Nephron progenitor cell (in vitro differentiated cells): ENCODE measurements at regions not wholly inside any gene's neighbourhood (a gene's known extent, or its start where the extent isn't known, plus 50 kb on each side); places are given as distances from the start of the nearest gene placed in this dataset.
"Not testable (repeated sequence)": the region's sequence is repeated elsewhere in the genome, so short reads cannot be mapped to it uniquely, and the experiment has no call there.

Source experiments
- DNase-seq: peaks from one replicate; pipeline ENCODE4 v3.0.0; 2021
- H3K27ac Mint-ChIP-seq: 2 replicates; pipeline ENCODE4 v1.8.0; 2021; ENCODE audit warnings: mild to moderate bottlenecking, moderate library complexity, mixed read lengths
- H3K27me3 Mint-ChIP-seq: 2 replicates; pipeline ENCODE4 v1.8.0; 2021; ENCODE audit warnings: mild to moderate bottlenecking, low read depth, mixed read lengths; ENCODE audit not compliant: poor library complexity
- H3K36me3 Mint-ChIP-seq: 2 replicates; pipeline ENCODE4 v1.8.0; 2021; ENCODE audit warnings: low read depth, mixed read lengths
- H3K4me1 Mint-ChIP-seq: 2 replicates; pipeline ENCODE4 v1.8.0; 2021; ENCODE audit warnings: mixed read lengths
- H3K4me3 Mint-ChIP-seq: 2 replicates; pipeline ENCODE4 v1.8.0; 2021; ENCODE audit warnings: mild to moderate bottlenecking, moderate library complexity, mixed read lengths
- H3K9me3 Mint-ChIP-seq: 2 replicates; pipeline ENCODE4 v1.8.0; 2021; ENCODE audit warnings: mild to moderate bottlenecking, moderate library complexity, mixed read lengths
- CTCF ChIP-seq: fragments of 200-600 bp; sonication (generic); IDR thresholded peaks from 2 replicates; pipeline ENCODE4 v1.5.0; 2021; ENCODE audit warnings: antibody characterized with exemption

- no peak for TF ChIP-seq CTCF
- peaks cover 10% of the 10 kb centered on the region for H3K4me1 Mint-ChIP-seq
- H3K27ac Mint-ChIP-seq, result no peak overlapping the region
- no peak overlapping the region for H3K4me3 Mint-ChIP-seq
- no peak for DNase-seq
- H3K9me3 Mint-ChIP-seq, result no peaks in the 10 kb centered on the region
- H3K36me3 Mint-ChIP-seq, result no peaks in the 10 kb centered on the region
- H3K27me3 Mint-ChIP-seq, result peaks cover 7% of the 10 kb centered on the region
These were observed 1303.3 kb downstream of the ROBO2 start for GRCh38 chr3:78343221-78343620.

GRCh38 chr3:78344267-78344666, 1304.4 kb downstream of the ROBO2 start:
- not testable (repeated sequence) for DNase-seq, H3K9me3 Mint-ChIP-seq, H3K36me3 Mint-ChIP-seq, H3K27ac Mint-ChIP-seq, H3K27me3 Mint-ChIP-seq, H3K4me3 Mint-ChIP-seq, H3K4me1 Mint-ChIP-seq

- no peaks in the 10 kb centered on the region for H3K36me3 Mint-ChIP-seq
- no peak overlapping the region for H3K27ac Mint-ChIP-seq
- H3K4me3 Mint-ChIP-seq, result no peak overlapping the region
- DNase-seq, result no peak
- H3K9me3 Mint-ChIP-seq, result no peaks in the 10 kb centered on the region
- no peak for TF ChIP-seq CTCF
- H3K4me1 Mint-ChIP-seq, result peaks cover 14% of the 10 kb centered on the region
- peaks cover 12% of the 10 kb centered on the region for H3K27me3 Mint-ChIP-seq
These were observed 1305.0 kb downstream of the ROBO2 start for GRCh38 chr3:78344918-78345317.

GRCh38 chr3:78347176-78347575, 1307.3 kb downstream of the ROBO2 start:
- Mint-ChIP-seq H3K9me3 (no peaks in the 10 kb centered on the region), H3K36me3 (no peaks in the 10 kb centered on the region), H3K27me3 (peaks cover 12% of the 10 kb centered on the region), H3K4me1 (peaks cover 25% of the 10 kb centered on the region), H3K27ac (no peak overlapping the region), H3K4me3 (no peak overlapping the region)
- DNase-seq, result no peak
- no peak for TF ChIP-seq CTCF

- no peaks in the 10 kb centered on the region for H3K36me3 Mint-ChIP-seq
- no peak for DNase-seq
- TF ChIP-seq CTCF, result no peak
- H3K4me1 Mint-ChIP-seq, result peaks cover 37% of the 10 kb centered on the region
- H3K4me3 Mint-ChIP-seq, result no peak overlapping the region
- H3K9me3 Mint-ChIP-seq, result peaks cover 1% of the 10 kb centered on the region
- no peak overlapping the region for H3K27ac Mint-ChIP-seq
- peaks cover 12% of the 10 kb centered on the region for H3K27me3 Mint-ChIP-seq
These were observed 1308.8 kb downstream of the ROBO2 start for GRCh38 chr3:78348664-78349063.

GRCh38 chr3:78349571-78349970, 1309.7 kb downstream of the ROBO2 start:
- DNase-seq, result no peak
- Mint-ChIP-seq H3K27me3 (peaks cover 5% of the 10 kb centered on the region), H3K4me3 (no peak overlapping the region), H3K27ac (no peak overlapping the region), H3K36me3 (no peaks in the 10 kb centered on the region), H3K4me1 (peaks cover 33% of the 10 kb centered on the region), H3K9me3 (peaks cover 4% of the 10 kb centered on the region)
- no peak for TF ChIP-seq CTCF
